HG02885 (cell line): ENCODE measurements at regions not wholly inside any gene's neighbourhood (a gene's known extent, or its start where the extent isn't known, plus 50 kb on each side); places are given as distances from the start of the nearest gene placed in this dataset.

Experiments
- ATAC-seq: cut with Tn5 transposase; IDR thresholded peaks from one replicate; pipeline ENCODE4 v1.9.1; 2021; ENCODE audit warnings: mild to moderate bottlenecking; ENCODE audit not compliant: unreplicated experiment, poor library complexity

DNA sequence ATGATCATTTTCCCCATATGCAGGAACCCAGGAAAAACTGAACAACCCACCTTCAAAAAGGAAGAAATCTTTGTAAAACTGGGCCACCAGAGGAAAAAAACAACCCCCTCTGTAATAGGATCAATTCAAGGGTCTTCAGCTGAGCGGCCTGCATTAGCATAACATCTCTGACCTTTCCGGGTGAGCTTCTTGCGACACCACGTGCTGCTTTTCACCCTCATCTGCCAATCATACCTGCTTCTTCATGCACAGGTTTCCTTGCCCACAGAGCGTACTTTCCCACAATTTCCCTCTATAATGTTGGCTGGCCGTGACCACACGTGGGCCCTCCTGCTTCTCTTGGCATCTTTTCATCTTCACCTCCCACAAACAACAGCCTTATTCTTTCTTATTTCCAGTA lies 284.3 kb upstream of the NEBL start:
- no peak for ATAC-seq

GRCh38 chr10:21180604-21181003 lies 283.5 kb upstream of the NEBL start:
- no peak for ATAC-seq

DNA sequence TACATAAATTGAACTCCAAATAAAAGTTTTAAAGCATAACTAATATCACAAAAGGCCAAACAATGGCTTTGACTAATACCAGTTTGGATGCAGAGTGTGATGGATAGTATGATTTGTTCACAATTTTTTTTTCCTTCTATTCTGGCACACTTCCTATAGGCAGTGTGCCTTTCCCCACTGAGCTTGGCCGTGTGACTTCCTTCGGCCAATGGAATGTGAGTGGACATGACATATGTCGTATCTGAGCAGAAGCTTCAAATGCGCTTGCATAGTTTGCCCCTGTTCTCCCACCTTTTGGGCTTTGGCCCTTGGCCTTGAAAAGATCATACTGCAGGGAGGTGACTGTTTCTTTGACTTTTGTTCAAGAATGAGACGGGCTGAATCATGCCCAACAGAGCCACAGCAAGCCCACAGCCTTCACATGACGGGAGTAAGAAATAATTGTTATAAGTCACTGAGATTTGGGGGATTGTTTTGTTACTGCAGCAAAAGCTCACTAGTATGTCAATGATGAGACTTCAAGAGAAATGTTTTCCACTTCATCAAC lies 279.9 kb upstream of the NEBL start:
- no peak for ATAC-seq

GRCh38 chr10:21175797-21176196 lies 278.7 kb upstream of the NEBL start:
- ATAC-seq = no peak

DNA sequence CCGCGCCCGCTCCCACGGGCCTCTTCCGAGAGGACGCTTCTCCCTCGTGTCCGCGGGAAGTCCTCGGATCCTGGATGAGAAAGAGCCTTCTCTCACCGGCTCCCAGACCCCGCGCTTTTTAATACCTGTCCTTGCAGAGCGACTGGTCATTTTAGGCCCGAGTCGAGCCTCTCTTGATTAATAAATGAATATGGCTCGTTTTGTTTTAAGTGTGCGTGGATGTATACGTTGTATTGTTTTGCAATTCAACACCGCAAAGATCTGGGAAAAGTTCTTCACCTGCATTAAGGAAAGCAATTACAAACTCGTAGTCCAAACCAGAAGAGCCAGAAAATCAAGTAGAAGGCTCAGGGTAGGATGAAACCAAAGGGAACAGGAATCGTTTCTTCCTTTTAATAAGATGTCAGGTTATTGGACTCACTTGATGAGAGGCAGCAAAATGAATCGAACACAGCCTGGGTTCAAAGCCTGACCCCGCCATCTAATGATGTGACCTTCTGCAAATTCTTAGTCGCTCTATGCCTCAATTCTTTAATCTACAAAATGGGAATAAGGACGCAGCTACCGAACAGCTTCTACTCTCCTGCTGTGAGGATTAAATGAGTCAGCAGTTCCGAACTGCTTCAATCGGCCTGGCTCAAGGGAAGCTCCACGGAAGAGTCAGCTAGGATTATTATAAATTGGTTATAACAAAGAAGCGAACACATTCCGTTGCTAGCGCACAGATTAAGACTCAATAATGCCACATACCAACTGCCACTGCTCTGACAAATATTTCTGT lies 277.8 kb upstream of the NEBL start:
- ATAC-seq = no peak

DNA sequence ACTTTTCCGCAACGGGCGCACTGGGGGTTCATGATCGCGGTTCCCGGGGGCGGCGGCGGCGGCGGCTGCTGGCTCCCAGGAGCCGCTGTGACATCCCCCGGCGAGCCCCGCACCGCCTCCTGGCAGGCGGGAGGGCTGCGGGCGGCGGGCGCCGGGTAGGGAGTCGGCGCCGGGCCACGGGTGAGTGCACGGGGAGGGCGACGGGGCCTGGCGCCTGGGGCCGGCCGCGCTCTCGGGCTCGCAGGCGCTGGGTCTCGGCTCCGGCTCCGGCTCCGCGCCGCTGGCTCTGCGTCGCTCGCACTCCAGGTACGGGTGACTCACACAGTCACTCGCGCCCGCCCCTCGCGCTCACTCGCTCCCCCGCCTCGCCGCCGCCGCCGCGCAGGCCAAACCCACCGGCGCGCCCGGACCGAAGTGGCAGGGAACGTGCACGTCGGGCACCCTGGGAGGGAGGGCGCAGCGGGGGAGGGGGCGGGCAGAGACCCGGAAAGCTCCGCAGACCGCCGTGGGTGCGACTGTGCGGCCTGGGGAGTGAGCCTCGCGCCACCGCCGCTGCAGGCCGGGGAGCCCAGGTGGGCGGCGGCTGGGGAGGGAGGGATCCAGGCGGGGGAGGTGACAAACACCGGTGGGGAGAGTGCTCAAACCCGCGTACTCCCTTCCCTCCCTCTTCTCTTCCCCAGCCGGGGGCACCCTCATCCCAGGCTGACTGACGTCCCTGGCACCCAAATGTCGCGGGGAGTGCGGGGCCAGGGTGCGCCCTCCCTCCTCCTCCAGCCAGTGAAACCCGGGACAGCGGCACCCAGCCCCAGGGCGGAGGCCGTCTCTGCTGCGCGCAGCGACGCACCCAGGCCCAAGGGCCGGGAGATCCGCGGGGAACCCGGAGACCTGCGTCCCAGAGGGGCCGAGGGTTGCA lies 276.9 kb upstream of the NEBL start:
- no peak for ATAC-seq

- ATAC-seq = no peak
Observed at GRCh38 chr10:21172930-21173801, 276.1 kb upstream of the NEBL start.

DNA sequence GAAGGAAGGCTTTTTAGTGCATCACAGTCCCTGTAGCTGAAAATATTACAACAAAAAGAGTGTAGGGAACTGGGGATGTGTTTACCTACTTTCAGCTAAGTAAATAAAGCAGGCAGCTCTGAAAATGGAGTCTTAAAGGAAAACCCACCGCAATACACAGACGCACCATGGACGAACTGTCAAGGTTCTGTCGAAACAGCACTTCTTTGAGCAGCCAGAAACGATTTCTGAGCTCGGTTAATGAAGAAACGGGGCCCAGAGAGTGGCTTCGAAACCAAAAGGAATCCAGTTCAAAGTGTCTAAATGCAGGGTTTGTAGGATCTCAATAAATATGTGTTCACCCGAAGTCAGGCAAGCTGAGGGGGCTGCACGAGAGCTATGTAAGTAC lies 275.4 kb upstream of the NEBL start:
- no peak for ATAC-seq

DNA sequence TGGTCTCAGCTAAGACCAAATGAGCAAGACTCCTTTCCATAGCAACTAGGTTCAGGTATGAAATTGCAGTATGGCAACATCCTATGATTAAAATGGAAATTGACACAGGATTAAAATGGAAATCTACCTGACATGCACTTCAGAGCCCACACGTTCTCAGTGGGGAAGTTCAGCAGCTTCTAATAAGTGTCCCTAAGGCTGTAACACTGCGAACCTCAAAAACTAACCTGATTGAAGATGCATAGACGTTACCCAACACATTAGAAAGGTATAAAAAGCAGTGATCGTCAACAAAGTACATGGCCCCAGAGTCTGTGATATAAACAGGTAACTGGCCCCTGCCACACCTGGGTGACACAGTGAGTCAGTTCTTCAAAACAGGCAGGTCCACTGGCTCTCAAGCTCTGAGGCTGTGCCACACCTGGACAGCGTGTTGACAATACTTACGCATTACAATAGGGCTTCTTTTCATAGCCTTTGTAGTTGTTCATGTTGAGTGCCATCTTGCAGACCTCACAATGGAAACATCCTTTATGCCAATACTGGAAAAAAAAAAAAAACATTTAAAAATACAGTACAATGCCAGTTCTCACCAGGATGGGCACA lies 274.9 kb upstream of the NEBL start:
- ATAC-seq = no peak

- no peak for ATAC-seq
Observed at GRCh38 chr10:21171197-21171935, 274.3 kb upstream of the NEBL start.

- ATAC-seq = no peak
Observed at GRCh38 chr10:21170216-21170615, 273.1 kb upstream of the NEBL start.

GRCh38 chr10:21169271-21169670 lies 272.2 kb upstream of the NEBL start:
- ATAC-seq = no peak

- ATAC-seq = no peak
Observed at GRCh38 chr10:21167288-21168010, 270.3 kb upstream of the NEBL start.

GRCh38 chr10:21166557-21167287 lies 269.6 kb upstream of the NEBL start:
- ATAC-seq = no peak

DNA sequence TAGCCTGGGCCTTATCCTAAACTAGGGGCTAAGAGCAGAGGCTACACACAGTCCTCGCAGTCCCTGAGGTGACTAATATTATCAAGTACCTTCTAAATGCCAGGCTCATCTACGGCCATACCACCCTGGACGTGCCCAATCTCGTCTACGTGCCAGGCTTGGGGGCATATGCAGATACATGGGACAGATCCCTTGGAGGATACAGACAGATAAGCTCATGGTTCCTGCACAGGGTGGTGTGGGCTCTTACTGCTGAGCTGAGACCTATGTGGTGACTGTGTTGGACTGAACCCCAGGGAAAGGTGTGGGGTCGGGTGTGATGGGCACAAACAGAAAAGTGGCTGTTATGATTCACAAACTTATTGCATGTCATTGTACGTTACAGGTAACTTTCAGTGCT lies 268.4 kb upstream of the NEBL start:
- ATAC-seq = no peak

DNA sequence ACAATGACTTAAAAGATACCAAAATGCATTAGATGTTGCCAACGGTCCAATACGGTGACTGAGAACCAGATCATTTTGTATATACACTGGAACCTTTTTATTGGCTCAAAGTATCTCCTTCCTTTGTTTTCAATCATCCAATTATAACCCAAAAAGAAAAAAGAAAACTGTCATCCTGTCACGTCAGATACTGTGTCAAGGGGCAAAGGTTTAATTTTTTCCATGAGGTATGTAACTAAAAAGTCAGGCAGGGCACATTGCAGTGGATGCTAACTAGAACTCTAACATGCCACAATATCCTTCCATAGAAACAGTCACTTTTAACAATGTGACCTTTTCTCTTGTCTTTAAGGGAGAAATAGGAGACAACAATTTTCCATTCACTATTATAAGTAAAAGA lies 267.6 kb upstream of the NEBL start:
- no peak for ATAC-seq

DNA sequence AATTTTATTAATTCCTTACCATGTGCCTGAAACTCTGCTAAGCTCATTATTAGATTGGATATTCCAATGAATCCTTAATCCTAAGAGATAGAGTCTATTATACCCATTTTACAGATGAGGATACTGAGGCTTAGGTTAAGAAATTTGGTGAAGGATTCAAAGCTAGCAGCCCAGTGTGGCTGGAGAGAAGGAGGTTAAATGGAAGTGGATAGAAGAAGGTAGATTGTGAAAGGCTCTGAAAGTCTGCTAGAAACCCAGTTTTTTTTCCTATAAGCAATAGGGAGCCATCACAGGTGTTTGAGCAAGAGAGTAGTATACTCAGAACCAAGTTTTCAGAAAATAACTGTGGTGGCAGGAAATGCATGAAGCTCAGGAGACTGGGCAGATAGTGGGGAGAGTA lies 265.8 kb upstream of the NEBL start:
- no peak for ATAC-seq

GRCh38 chr10:21161647-21162046 lies 264.5 kb upstream of the NEBL start:
- ATAC-seq = no peak
